GM18861 (cell line): ENCODE measurements at regions not wholly inside any gene's neighbourhood (a gene's known extent, or its start where the extent isn't known, plus 50 kb on each side); places are given as distances from the start of the nearest gene placed in this dataset.

Experiments used
- ATAC-seq: cut with Tn5 transposase; IDR thresholded peaks from one replicate; pipeline ENCODE4 v1.9.1; 2021; ENCODE audit not compliant: unreplicated experiment

DNA sequence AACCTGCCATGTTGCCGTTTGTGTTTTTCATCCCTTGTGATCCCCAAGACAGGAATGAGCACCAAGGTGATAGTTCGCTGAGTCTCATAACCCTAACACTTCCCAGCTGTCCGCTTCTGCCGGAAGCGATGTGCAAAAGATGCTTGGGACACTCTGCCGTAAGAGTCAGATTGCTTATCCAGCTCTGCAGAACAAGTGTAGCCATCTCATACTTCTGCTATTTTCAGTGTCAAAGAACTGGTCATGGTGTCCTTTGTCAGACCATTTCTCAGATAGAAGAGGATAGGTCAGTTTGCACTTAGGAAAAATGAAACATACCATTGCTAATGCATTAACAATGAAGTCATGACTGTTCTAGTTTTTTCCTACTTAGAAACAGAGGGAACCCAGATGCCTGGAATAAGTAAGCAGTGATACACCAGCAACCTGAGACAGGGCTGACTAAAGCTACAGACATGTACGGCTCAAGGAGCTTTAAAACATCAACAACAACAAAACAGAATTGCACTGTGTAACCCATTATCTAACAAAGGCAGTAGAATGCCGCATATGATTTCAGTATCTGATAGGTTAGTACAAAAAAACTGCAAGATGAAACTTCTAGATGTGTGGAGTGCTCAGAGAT lies 134.0 kb upstream of the IL12A start:
- no peak for ATAC-seq

DNA sequence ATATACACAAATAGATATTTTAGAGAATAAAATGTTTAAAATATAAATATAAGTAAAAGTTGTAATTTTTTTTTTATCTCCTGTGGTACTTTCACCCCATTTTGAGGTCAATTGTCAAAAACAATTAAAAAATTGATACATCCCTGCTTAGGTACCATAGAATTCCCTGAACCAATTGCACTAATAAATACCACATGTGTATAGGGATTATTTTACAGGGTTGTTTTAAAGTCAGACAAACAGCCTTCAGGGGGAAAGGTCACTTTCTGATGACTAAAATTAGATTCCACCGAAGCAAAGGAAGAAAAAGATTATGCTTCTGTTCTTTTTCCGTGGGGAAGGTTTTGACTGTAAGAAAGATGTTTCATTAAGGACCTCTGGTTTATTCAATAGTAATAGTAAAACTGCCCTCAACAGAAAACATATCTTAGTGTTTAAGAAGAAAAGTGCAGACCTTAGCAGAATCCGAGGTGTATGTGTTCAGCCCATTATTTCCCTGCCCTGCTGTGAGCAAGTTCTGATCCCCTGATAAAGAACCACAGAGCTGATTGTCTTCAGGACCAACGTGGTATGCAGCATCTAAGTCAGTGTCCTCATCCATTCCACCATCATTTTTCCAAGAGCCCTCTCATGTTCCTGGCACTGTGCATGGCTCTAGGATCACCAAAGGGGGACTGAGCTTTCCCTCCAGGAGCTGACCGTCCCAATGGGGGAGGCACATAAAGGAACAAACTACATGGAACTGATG lies 132.9 kb upstream of the IL12A start:
- ATAC-seq = no peak

- ATAC-seq = no peak
These were observed 132.0 kb upstream of the IL12A start for GRCh38 chr3:159856590-159857104.

DNA sequence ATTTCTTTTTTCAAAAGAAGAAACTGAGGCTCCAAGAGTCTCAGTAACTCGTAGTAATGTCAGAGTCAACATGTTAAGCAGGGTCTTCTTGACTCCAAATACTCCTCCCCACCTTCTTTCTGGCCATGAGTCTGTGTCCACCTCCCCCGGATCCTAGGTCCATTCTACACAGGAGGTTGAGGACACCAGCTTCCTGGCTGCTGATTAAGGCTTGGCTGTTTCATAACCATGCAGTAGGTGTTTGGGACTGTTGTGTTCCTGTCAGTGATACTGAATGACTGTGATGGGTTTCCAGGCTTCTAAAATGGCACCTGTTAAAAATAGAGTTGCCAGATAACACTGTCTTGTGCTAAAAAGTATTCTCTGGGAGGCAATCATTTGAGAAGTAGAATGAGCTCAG lies 130.8 kb upstream of the IL12A start:
- ATAC-seq = no peak

GRCh38 chr3:159858650-159859049 lies 130.0 kb upstream of the IL12A start:
- ATAC-seq = no peak

DNA sequence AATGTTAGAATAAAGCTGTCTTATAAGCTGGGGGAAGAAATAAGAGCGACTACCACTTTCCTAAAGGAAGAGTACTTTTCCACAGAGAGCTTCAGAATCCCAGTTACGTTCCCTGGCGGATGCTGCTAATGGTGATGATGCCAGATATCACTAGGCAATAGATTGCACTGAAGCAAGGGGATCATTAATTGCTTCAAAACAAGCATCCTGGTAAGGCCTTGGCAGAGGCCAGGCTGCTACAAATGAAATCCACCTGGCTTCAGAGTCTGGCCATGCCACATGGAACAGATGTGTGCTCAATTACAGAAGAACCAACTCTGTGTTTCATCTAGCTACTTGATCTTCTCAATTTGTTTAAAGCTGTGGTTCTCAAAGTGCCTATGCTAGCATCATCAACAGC lies 129.2 kb upstream of the IL12A start:
- ATAC-seq = no peak

DNA sequence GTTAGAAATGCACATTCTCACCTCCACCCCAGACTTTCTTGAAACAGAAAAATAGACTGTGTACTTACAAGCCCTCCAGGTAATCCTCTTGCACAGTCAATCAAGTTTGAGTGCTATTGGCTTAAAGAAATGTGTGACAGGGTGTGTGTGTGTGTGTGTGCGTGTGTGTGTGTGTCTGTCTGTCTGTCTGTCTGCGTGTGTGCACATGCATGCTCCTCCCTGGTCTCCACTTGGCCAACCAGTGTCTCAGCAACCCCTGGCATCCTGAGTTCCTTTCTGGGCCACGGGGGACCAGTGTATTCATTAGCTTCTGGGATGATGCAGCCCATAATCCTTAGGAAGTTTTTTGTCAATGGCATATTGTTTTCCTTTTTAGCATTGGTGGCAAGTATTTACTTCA lies 128.8 kb upstream of the IL12A start:
- no peak for ATAC-seq

DNA sequence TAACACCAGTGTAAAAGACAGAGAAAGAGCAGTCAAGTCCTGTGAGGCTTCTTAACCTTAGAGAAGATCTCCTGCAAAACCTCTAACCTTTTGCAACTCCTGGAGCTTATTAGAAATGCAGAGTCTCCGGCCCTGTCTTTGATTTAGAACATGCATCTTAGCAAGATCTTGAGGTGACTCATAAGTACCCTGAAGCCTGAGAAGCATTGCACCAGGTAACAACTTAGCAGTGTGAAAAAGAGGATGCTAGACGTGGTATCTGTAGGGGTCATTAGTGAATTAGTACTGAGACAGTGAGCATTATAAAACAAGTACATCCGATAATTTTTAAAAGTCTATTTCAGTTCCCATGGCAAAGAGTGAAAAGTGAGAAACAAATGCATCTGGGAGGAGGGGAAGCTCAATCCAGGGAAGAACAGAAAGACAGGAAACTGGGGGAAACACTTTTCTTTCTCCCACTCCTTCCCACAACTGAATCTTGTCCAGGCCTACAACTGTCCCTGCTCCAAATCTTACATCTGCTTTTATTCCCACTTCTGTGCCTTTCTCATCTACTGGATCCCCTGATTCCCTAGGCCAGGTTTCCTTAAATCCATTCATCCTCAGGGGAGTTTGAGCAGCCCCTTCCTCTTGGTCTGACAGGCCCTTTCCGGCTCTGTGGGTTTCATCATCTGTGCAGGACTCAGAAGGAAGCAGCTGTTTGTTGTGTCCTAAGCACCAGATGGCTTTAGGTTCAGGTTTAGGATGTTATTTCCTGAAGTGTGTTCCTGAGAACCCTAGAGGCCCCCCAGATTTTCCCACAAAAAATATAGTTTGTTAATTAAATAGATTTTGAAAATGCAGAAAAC lies 128.1 kb upstream of the IL12A start:
- ATAC-seq = peak; percentile 32

- peak; percentile 75 for ATAC-seq
These were observed 127.2 kb upstream of the IL12A start for GRCh38 chr3:159861369-159861987.

DNA sequence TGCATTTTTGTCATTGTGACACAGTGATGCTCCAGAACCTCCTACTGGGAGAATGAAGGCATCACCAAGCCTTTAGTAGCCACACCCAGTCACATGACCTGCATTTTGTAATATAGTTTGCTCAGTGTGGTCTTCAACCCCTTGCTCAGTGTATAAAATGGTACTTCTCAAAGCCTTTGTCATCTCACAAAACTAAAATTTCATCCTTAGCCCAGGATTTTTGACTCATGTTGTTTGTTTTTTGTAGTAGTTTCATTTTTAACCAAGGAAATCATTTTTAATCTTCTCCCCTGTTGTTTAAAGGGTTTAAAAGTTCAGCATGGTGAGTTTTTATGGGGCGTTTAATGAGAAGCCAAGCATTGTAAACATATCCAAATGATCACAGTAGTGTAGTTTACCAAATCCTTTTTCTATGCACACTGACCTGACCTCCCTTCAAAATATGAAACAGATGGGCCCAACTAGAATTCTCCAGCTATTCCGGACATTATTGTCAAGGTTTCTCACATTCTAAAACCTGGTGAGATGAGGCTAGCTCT lies 123.5 kb upstream of the IL12A start:
- no peak for ATAC-seq

DNA sequence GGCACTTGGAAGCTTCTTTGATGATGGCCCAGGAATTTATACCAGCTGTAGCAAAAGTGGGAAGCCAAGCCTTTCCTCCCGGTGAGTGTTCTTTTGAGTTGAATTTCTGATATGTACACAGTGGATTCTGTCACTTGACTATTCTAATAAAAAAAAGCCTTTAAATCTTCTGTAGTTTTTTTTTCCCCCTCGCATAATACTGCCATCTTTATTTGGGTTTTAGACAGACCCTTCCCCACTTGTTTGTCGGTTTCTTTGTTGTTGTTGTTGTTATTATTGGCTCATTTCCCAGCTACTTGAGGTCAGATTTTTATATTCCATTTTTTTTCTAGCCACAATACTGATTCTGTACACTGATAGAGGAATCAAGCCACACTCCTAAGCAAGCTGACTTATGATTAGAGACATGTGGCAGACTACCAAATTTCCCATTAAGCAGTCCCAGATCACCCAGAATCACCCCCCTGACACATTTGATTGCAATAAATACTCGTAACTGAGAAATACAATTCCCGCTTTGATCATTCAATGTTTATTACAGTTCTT lies 122.4 kb upstream of the IL12A start:
- ATAC-seq = no peak

DNA sequence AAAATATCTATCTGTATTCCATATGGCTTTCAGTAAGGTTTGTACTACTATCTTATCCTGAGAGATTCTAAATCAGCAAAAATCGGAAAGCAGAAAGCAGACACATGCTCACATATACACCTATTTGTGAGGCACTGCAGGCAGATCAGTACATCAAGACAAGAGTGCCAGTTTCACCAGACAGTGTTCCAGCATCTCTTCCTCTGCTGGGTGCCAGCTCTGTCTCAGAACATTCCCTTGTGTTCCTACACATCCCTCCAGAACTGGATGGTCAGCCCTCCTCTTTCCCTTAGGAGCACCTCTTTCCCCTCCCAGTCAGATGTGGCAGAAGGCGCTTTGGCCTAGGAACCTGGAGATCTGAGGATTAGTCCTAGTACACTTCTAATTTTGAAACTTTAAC lies 121.3 kb upstream of the IL12A start:
- ATAC-seq = no peak

GRCh38 chr3:159870723-159871122 lies 117.9 kb upstream of the IL12A start:
- no peak for ATAC-seq

DNA sequence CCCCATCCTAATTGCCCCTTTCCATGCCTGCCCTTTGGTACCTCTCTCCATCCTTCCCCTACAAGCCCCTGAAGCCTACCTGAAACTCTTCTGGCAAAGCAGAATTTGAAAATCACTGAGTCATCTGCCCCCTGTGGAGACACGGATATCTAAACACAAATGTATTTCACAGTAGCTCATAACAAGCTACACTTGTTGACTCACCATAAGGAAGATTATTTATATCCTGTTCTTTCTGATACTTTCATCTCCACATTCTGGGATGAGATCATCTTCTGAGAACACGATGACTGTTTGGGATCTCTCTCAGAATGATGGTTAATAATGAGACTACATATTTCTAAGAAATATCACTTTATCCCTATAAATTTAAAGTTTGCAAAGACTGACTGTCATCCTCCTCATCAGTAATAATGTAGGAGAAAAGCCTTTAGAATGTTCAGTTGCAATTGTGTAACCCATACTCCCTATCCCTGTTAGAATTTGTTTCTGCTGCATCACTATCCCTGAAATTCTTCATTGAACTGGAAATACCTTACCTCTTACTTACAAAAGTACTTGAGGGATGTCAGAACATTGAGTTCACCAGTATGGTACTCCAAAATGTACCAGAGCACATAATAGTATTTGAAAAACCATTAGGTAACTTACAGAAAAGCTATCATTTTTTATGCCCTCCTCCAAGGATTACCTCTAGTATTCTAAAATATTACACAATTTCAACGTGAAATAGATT lies 116.1 kb upstream of the IL12A start:
- no peak for ATAC-seq

DNA sequence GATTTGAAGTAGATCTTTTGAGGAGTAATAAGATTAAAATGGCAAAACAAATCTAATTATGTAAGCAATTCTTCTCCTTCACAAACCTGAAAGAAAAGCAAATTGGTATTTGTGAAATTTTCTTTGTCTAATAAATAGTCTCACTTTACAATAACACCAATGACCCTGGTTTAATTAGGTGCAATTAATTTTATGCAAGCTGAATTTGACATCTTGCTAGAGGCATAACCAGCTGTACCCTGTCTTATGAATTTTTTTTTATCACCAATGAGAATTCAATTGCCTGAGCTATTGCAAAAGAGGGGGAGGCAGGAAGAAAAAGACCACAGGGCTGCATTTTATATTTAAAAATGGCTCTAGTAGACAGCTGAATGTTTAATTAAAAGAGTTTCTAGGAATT lies 113.5 kb upstream of the IL12A start:
- no peak for ATAC-seq

DNA sequence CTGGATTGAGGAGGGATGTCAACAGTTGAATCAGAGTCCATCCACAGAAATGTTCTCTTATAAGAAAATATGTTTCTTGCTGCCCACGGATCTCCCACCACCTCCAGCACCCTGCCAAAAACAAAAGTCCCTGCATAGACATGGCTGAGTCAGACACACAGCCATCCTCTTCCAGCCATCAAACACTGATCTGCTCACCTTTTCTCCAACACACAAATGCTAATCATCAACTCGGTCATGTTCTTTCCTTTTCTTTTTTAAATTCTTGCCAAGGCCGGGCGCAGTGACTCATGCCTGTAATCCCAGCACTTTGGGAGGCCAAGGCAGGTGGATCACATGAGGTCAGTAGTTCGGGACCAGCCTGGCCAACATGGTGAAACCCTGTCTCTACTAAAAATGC lies 110.7 kb upstream of the IL12A start:
- ATAC-seq = no peak

DNA sequence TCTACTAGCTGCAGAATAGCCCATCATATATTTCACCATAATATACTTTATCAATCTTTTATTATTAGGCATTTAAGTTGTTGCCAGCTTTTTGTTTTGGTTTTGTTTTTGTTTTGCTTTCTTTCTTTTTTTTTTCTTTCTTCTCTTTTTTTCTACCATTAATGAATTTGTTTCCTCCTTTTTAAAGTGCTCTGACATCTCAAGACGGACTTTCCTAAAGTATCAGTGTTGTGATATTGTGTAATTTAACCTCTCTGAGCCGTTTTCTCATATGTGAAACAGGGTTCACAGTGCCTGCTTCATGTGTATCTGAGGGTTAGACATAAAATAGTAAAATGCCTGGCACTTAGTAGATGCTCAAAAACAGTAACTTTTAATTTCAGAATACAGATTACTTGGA lies 109.5 kb upstream of the IL12A start:
- ATAC-seq = no peak

- ATAC-seq = no peak
These were observed 109.0 kb upstream of the IL12A start for GRCh38 chr3:159879598-159879997.

GRCh38 chr3:159881208-159881607 lies 107.4 kb upstream of the IL12A start:
- no peak for ATAC-seq

DNA sequence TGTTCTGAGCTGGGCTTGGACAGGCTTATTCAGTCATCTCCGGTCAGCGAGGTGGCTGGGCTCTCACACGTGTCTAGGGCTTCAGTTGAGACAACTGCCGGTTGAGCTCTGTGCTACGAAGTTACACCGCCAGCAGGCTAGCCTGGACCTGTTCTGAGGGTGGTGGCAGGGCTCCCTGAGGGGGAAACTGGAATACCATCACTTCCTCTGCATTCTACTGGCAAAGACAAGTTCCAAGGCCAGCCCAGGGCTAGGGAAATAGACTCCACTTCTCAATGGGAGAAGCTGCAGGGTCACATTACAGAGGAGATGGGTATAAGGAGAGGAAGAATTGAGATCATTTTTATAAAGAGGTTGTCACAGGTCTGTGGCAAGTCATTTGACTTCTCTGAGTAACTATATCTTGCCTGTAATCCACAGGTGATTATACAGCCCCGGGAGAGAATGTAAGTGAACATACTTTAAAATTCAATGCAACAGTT lies 106.8 kb upstream of the IL12A start:
- no peak for ATAC-seq
